ENCODE measurements at regions not wholly inside any gene's neighbourhood (a gene's known extent, or its start where the extent isn't known, plus 50 kb on each side); places are given as distances from the start of the nearest gene placed in this dataset.

GRCh38 chr5:158294701-158295100 lies 435.8 kb upstream of the CLINT1 start:
- Histone ChIP-seq H3K27ac (no peak overlapping the region), H3K27me3 (no peaks in the 10 kb centered on the region), H3K4me3 (no peak overlapping the region), H3K36me3 (no peaks in the 10 kb centered on the region), H3K9me3 (no peaks in the 10 kb centered on the region), H3K4me1 (no peaks in the 10 kb centered on the region)
- intact Hi-C loops (cut with DNase I): no loop called here
- TF ChIP-seq CTCF (IDR thresholded peaks at IDR 0.05) (no peak), POLR2A (IDR thresholded peaks at IDR 0.05) (no peak)
- WGBS, 2 donors: 63 to 80% methylated on average over 6 of the region's 6 CpGs
- DNase-seq: no peak

GRCh38 chr5:158292981-158293380 lies 434.0 kb upstream of the CLINT1 start:
- TF ChIP-seq POLR2A (IDR thresholded peaks at IDR 0.05) (no peak), CTCF (IDR thresholded peaks at IDR 0.05) (no peak)
- H3K9me3 ChIP-seq: no peaks in the 10 kb centered on the region
- no peaks in the 10 kb centered on the region for H3K27me3 ChIP-seq
- H3K4me3 ChIP-seq: no peak overlapping the region
- 74 to 75% methylated on average over 1 of the region's 1 CpG for WGBS, 2 donors
- no peak overlapping the region for H3K27ac ChIP-seq
- H3K36me3 ChIP-seq: no peaks in the 10 kb centered on the region
- no peak for DNase-seq
- intact Hi-C loops (cut with DNase I): no loop called here
- no peaks in the 10 kb centered on the region for H3K4me1 ChIP-seq

- Histone ChIP-seq H3K9me3 (no peaks in the 10 kb centered on the region), H3K4me1 (no peaks in the 10 kb centered on the region), H3K27ac (no peak overlapping the region), H3K27me3 (no peaks in the 10 kb centered on the region), H3K36me3 (no peaks in the 10 kb centered on the region), H3K4me3 (no peak overlapping the region)
- DNase-seq: no peak
- TF ChIP-seq POLR2A (IDR thresholded peaks at IDR 0.05) (no peak), CTCF (IDR thresholded peaks at IDR 0.05) (no peak)
- WGBS, 2 donors: 88 to 95% methylated on average over 1 of the region's 1 CpG
- intact Hi-C loops (cut with DNase I): no loop called here
Observed at GRCh38 chr5:158289967-158290366, 431.0 kb upstream of the CLINT1 start.

- intact Hi-C loops (cut with DNase I): no loop called here
- TF ChIP-seq POLR2A (IDR thresholded peaks at IDR 0.05) (no peak), CTCF (IDR thresholded peaks at IDR 0.05) (no peak)
- Histone ChIP-seq H3K4me3 (no peak overlapping the region), H3K27me3 (no peaks in the 10 kb centered on the region), H3K27ac (no peak overlapping the region), H3K36me3 (no peaks in the 10 kb centered on the region), H3K9me3 (no peaks in the 10 kb centered on the region), H3K4me1 (no peaks in the 10 kb centered on the region)
- 82 to 90% methylated on average over 1 of the region's 1 CpG for WGBS, 2 donors
- DNase-seq: no peak
Observed at GRCh38 chr5:158288272-158288657, 429.3 kb upstream of the CLINT1 start.

- Histone ChIP-seq H3K9me3 (no peaks in the 10 kb centered on the region), H3K4me1 (no peaks in the 10 kb centered on the region), H3K27ac (no peak overlapping the region), H3K36me3 (no peaks in the 10 kb centered on the region), H3K27me3 (no peaks in the 10 kb centered on the region), H3K4me3 (no peak overlapping the region)
- 50% methylated on average over 12 of the region's 12 CpGs for WGBS, 2 donors
- intact Hi-C loops (cut with DNase I): no loop called here
- DNase-seq: no peak
- TF ChIP-seq POLR2A (IDR thresholded peaks at IDR 0.05): no peak
- TF ChIP-seq CTCF (IDR thresholded peaks at IDR 0.05): no peak
Observed at GRCh38 chr5:158287643-158288271, 428.8 kb upstream of the CLINT1 start.
